HUES64 (cell line): ENCODE measurements at regions not wholly inside any gene's neighbourhood (a gene's known extent, or its start where the extent isn't known, plus 50 kb on each side); places are given as distances from the start of the nearest gene placed in this dataset.
"Not testable (repeated sequence)": the region's sequence is repeated elsewhere in the genome, so short reads cannot be mapped to it uniquely, and the experiment has no call there.

ENCODE experiments used
- H3K27ac ChIP-seq: 2 replicates; pipeline ENCODE4 v1.7.0; 2013; ENCODE audit warnings: low read depth, low read length, inconsistent platforms
- H3K27me3 ChIP-seq: 2 replicates; pipeline ENCODE4 v1.6.1; 2013; ENCODE audit warnings: mild to moderate bottlenecking, low read length; ENCODE audit not compliant: insufficient read depth
- H3K36me3 ChIP-seq: 2 replicates; pipeline ENCODE4 v1.6.1; 2013; ENCODE audit warnings: mild to moderate bottlenecking, low read length; ENCODE audit not compliant: insufficient read depth
- H3K4me1 ChIP-seq: 2 replicates; pipeline ENCODE4 v1.6.1; 2013; ENCODE audit warnings: mild to moderate bottlenecking, low read length, moderate library complexity; ENCODE audit not compliant: insufficient read depth
- H3K4me3 ChIP-seq: 2 replicates; pipeline ENCODE4 v1.5.1; 2013; ENCODE audit warnings: mild to moderate bottlenecking, low read length, moderate library complexity
- H3K9ac ChIP-seq: 2 replicates; pipeline ENCODE4 v1.6.1; 2013; ENCODE audit warnings: mild to moderate bottlenecking, low read depth, low read length
- H3K9me3 ChIP-seq: 2 replicates; pipeline ENCODE4 v1.6.1; 2013; ENCODE audit warnings: low read depth, low read length; ENCODE audit not compliant: insufficient read depth
- WGBS: fragments of 150-250, 120-280 bp; methylation state at CpG from one replicate; pipeline ENCODE4 v1.1.7; 2013; ENCODE audit warnings: missing lambda C conversion rate; 5-methylcytosine and 5-hydroxymethylcytosine counted together

DNA sequence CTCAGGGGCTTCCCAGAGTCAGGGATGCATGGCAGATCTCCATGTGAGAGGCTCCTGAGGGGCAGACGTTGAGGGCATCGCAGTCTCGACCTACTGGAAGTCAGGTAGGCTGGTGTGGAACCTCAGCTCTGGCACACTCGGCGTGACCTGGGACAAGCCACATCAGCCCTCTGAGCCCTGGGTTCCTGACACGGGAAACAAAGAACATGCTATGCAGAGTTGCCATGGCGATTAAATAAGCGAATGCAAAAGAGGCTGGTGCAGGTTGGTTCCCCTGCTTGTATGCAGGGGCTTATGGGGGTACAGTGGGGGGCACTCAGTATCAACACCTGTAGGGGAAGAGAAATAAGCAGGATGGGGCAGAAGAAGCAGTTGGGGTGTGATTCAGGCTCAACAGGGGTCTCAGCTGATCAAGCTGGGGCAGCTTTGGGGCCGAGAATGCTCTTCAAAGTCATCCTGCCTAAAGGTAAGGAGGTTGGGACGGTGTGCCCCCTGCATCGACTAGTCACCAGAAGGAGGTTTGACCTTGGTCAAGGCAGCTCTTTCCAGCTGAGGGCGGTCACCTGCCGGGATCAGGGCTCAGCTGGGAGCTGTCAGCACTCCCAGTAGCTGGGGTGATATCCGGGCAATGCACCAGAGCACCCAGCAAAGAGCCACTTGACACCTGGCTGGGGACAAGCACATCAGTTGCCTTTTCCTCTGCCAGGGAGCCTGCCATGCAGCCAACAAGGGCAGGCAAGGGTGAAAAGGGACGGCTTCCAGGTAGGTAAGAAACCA, 442.7 kb downstream of the MIAT start:
- H3K27ac ChIP-seq, result no peak overlapping the region
- no peaks in the 10 kb centered on the region for H3K9me3 ChIP-seq
- 0 out of 2 replicates have a peak, but pooled peaks cover 7% of the 10 kb centered on the region for H3K27me3 ChIP-seq
- H3K9ac ChIP-seq, result no peak overlapping the region
- 74% methylated on average over 15 of the region's 15 CpGs for WGBS
- no peaks in the 10 kb centered on the region for H3K36me3 ChIP-seq
- peaks cover 8% of the 10 kb centered on the region; the same call in 1 of the 2 replicates for H3K4me1 ChIP-seq
- H3K4me3 ChIP-seq, result no peak overlapping the region

DNA sequence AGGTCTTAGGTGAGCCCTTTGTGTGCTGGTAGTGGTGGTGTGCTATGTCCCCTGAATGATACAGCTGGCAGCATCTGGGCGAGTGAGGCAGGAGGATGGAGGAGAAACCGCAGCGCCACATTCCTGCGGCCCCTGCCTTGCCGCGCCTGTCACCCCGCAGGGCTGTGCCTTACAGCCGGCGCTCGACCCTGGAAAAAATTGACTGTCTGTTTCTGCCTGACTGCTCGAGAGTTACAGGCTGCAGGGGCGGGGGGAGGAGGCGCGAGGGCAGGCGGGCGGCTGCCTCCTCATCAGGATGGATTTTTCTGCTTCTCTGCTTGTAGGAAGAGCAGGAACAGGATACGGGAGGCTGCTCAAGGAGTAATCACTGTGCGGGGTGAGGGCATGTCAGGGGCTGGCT, 443.4 kb downstream of the MIAT start:
- Histone ChIP-seq H3K4me1 (peaks cover 8% of the 10 kb centered on the region; the same call in 1 of the 2 replicates), H3K27ac (no peak overlapping the region), H3K9ac (no peak overlapping the region), H3K4me3 (no peak overlapping the region), H3K27me3 (0 out of 2 replicates have a peak, but pooled peaks cover 7% of the 10 kb centered on the region), H3K36me3 (no peaks in the 10 kb centered on the region), H3K9me3 (no peaks in the 10 kb centered on the region)
- WGBS, result 15% methylated on average over 18 of the region's 18 CpGs

DNA sequence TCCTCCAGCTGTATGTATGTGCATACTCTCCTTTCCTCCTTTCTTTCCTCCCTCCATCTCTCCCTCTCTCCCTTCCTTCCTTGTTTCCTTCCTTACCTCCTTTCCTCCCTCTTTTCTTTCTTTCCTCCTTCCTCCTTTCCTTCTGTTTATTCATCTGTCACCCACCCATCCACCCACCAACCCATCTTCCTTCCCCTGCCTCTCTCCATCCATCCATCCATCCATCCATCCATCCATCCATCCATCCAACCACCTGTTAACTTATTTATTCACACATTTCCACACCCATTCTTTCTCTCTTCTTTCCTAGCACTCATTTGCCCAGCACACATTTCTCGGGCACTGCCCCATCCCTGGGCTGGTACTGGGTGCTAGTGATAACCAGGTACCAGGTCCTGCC, 443.9 kb downstream of the MIAT start:
- H3K9ac ChIP-seq, result no peak overlapping the region
- no peak overlapping the region for H3K27ac ChIP-seq
- H3K9me3 ChIP-seq, result no peaks in the 10 kb centered on the region
- no peak overlapping the region for H3K4me3 ChIP-seq
- H3K36me3 ChIP-seq, result no peaks in the 10 kb centered on the region
- 0 out of 2 replicates have a peak, but pooled peaks cover 7% of the 10 kb centered on the region for H3K27me3 ChIP-seq
- peaks cover 8% of the 10 kb centered on the region; the same call in 1 of the 2 replicates for H3K4me1 ChIP-seq
- WGBS, result 100% methylated on average over 1 of the region's 1 CpG

DNA sequence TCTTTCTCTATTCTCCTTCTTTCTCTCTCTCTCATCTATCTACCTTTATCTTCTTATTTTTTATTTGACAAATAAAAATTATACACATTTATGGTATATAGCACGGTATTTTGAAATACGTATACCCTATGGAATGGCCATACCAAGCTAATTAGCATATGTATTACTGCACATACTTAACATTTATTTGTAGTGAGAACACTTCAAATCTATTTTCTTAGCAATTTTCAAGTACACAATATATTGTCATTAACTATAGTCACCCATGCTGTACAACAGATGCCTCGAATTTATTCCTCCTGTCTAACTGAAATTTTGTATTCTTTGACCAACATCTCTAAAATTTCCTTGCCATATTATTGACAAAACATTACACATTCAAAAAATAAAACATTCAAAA, 447.1 kb downstream of the MIAT start:
- peaks cover 8% of the 10 kb centered on the region; the same call in 1 of the 2 replicates for H3K4me1 ChIP-seq
- H3K36me3 ChIP-seq, result no peaks in the 10 kb centered on the region
- no peak overlapping the region for H3K4me3 ChIP-seq
- no peak overlapping the region for H3K27ac ChIP-seq
- 0% methylated on average over 1 of the region's 3 CpGs for WGBS
- 0 out of 2 replicates have a peak, but pooled peaks cover 7% of the 10 kb centered on the region for H3K27me3 ChIP-seq
- no peak overlapping the region for H3K9ac ChIP-seq
- no peaks in the 10 kb centered on the region for H3K9me3 ChIP-seq

DNA sequence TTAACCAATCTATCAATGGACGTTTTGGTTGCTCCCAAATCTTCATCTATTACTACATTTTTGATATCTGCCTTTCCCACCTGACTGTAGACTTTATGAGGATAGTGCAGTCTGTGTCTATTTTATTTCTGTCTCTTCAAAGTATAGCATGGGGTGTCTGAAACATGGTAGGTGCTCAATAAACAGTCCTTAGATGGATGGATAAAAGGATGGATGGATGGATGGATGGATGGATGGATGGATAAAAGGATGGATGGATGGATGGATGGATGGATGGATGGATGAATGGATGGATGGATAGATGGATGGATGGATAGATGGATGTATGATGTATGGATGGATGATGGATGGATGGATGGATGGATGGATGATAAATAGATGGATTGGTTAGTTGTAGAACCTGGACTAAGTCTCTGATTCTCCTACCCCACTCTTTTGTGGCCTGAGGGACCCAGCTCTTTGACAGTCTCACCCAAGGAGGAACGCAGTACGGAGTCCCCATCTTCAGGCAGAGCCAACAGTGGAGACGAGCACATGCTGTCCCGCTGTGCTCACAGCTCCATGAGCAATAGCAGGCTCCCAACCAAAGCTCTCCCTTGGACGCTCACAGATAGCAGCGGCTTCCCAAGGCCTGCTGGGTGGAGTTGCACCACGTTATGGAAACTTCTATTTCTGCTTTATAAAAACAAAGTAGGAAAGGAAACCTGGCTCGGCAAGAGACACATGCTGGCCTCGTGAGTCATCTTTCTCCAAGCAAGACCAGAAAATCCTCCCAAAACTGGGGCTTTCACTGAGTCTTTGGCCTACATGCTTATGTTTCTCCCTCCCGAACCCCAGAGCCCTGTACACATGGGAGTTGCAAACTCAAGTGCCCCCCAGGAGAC, 448.0 kb downstream of the MIAT start:
- H3K9me3 ChIP-seq, result no peaks in the 10 kb centered on the region
- peaks cover 11% of the 10 kb centered on the region for H3K4me1 ChIP-seq
- no peak overlapping the region for H3K9ac ChIP-seq
- no peaks in the 10 kb centered on the region for H3K36me3 ChIP-seq
- 0 out of 2 replicates have a peak, but pooled peaks cover 7% of the 10 kb centered on the region for H3K27me3 ChIP-seq
- no peak overlapping the region for H3K4me3 ChIP-seq
- 87% methylated on average over 11 of the region's 11 CpGs for WGBS
- no peak overlapping the region for H3K27ac ChIP-seq

DNA sequence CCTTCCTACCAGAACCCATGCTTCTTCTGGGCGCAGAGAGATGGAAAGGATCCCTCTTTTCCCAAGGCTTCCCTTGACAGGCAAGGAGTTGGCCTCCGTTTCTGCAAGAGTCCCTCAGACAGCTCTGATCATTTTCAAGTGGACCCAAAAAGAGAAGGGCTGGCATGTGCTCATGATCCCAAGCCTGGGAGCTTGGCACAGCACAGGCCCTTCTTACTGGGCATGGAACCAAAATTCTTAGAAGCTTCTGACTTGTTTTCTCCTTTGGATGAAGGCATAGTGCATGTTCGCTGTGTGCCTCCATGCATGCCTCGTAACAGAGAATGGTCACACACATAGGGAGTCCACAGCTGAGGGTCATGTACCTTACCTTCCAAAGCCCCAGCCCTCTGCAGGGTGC, 449.6 kb downstream of the MIAT start:
- Histone ChIP-seq H3K9me3 (no peaks in the 10 kb centered on the region), H3K4me1 (peaks cover 15% of the 10 kb centered on the region), H3K36me3 (no peaks in the 10 kb centered on the region), H3K9ac (no peak overlapping the region), H3K4me3 (no peak overlapping the region), H3K27me3 (no peaks in the 10 kb centered on the region), H3K27ac (no peak overlapping the region)
- 95% methylated on average over 4 of the region's 4 CpGs for WGBS

DNA sequence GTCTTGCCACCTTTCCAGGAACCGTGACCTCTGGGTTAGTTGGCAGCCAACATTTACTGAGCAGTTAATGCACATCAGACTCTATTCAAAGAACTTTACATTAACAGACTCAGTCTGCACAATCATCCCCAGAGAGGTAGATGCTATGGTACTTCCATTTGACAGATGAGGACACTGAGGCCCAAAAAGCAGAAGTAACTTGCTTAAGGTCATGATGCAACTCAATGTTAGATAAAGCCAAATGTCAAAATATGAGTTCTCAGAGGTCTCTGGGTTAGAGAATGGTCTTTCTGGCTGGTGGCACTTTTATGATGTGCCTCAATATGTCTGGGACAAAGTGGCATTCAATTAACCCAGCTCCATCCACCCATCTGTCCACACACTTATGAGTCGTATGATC, 450.0 kb downstream of the MIAT start:
- Histone ChIP-seq H3K4me1 (peaks cover 15% of the 10 kb centered on the region), H3K27ac (no peak overlapping the region)
- WGBS, result 49% methylated on average over 2 of the region's 2 CpGs

DNA sequence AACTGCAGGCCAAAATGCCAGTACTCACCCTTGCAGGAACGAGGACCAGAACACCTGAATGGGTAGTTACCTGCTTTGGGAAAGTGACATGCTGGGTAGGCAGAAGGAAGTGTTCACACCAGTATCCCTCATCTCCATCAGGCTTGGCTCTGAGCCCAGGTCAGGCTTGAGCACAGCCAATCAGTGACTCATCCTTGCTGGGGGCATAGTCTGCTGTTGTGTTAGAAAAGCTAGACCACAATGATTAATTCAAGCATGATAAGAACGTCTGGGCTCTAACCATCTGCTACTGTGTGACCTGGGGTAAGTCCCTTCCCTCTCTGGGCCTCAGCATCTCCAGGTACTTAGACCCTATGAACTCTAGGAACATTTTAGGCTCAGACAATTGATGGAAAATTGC, 450.4 kb downstream of the MIAT start:
- H3K9me3 ChIP-seq, result no peaks in the 10 kb centered on the region
- no peaks in the 10 kb centered on the region for H3K27me3 ChIP-seq
- no peak overlapping the region for H3K4me3 ChIP-seq
- WGBS, result 77% methylated on average over 2 of the region's 2 CpGs
- H3K4me1 ChIP-seq, result peaks cover 15% of the 10 kb centered on the region
- no peaks in the 10 kb centered on the region for H3K36me3 ChIP-seq
- H3K9ac ChIP-seq, result no peak overlapping the region
- no peak overlapping the region for H3K27ac ChIP-seq

More for the DNA sequence above, 450.0 kb downstream of the MIAT start:
- Histone ChIP-seq H3K4me3 (no peak overlapping the region), H3K9ac (no peak overlapping the region), H3K27me3 (no peaks in the 10 kb centered on the region), H3K9me3 (no peaks in the 10 kb centered on the region), H3K36me3 (no peaks in the 10 kb centered on the region)

DNA sequence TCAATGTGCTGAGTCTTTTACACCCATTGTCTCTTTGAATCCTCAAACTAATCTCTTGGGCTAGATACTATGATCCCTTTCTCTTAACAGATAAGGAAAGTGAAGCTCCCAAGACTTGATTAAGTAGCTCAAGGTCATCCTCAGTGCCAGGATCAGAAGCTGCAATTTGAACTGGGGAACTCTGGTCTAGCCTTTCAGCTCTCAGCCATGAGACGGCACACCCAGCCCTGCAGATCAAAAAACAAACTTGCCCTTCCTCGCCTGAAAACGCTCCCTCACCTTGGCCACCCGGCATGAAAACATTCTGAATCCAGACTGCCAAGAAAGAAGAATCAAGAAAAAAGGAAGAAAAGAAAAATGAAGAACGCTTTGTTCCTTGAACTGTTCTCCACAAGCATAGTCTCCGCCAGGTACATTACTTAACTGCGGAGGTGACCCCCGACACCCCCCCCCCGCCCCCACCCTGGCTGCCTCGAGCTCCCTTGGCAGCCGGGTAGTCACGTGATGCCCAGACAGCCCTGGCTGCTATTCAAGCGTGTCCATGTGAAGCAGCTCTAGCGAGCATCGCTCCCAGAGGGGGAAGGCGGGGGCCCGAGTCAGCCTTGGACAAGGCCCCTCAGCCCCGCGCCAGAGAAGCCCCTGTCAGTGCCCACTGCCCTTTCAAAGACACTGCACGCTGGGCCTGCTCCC, 451.2 kb downstream of the MIAT start:
- no peaks in the 10 kb centered on the region for H3K9me3 ChIP-seq
- H3K9ac ChIP-seq, result no peak overlapping the region
- no peak overlapping the region for H3K27ac ChIP-seq
- 86% methylated on average over 20 of the region's 20 CpGs for WGBS
- no peak overlapping the region for H3K4me3 ChIP-seq
- no peaks in the 10 kb centered on the region for H3K27me3 ChIP-seq
- peaks cover 18% of the 10 kb centered on the region for H3K4me1 ChIP-seq
- no peaks in the 10 kb centered on the region for H3K36me3 ChIP-seq

DNA sequence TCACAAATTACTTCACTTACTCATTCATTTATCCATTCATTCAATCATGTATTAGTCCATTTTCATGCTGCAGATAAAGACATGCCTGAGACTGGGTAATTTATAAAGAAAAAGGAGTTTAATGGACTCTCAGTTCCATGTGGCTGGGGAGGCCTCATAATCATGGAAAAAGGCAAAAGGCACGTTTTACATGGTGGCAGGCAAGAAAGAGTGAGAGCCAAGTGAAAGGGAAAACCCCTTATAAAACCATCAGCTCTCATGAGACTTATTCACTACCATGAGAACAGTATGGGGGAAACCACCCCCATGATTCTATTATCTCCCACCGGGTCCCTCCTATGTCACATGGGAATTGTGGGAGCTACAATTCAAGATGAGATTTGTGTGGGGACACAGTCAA, 452.0 kb downstream of the MIAT start:
- H3K9ac ChIP-seq, H3K27me3 ChIP-seq, H3K27ac ChIP-seq, H3K9me3 ChIP-seq, H3K4me3 ChIP-seq, H3K36me3 ChIP-seq: not testable (repeated sequence)
- H3K4me1 ChIP-seq, result peaks cover 18% of the 10 kb centered on the region
- WGBS, result 78% methylated on average over 1 of the region's 2 CpGs
